Calu3 (cell line): ENCODE measurements at regions not wholly inside any gene's neighbourhood (a gene's known extent, or its start where the extent isn't known, plus 50 kb on each side); places are given as distances from the start of the nearest gene placed in this dataset.

ENCODE experiments used
- BruUV-seq: library from RNA; stranded (reverse); fragments of 400-500 nt; replicated peaks from 2 replicates; lab custom pipeline; 2021; lab: Mats Ljungman, UMichigan
- CTCF ChIA-PET: fragments of 300-600 bp; sonication (Branson Sonifier 250); formaldehyde crosslinking; loops from one replicate; lab custom pipeline; 2022; ENCODE audit warnings: antibody characterized with exemption; lab: Charles Lee
- DNase-seq: peaks from one replicate; pipeline ENCODE4 v3.0.0; 2022
- H3K27ac Mint-ChIP-seq: one replicate; pipeline ENCODE4 v1.8.0; 2022; ENCODE audit warnings: mixed read lengths; ENCODE audit not compliant: unreplicated experiment
- H3K27me3 Mint-ChIP-seq: one replicate; pipeline ENCODE4 v1.8.0; 2022; ENCODE audit warnings: mixed read lengths; ENCODE audit not compliant: unreplicated experiment
- H3K36me3 Mint-ChIP-seq: one replicate; pipeline ENCODE4 v1.8.0; 2022; ENCODE audit warnings: mild to moderate bottlenecking, moderate library complexity, mixed read lengths; ENCODE audit not compliant: insufficient read depth, unreplicated experiment
- H3K4me1 Mint-ChIP-seq: one replicate; pipeline ENCODE4 v1.8.0; 2022; ENCODE audit warnings: mild to moderate bottlenecking, low read depth, mixed read lengths; ENCODE audit not compliant: unreplicated experiment
- H3K4me3 Mint-ChIP-seq: one replicate; pipeline ENCODE4 v1.8.0; 2022; ENCODE audit warnings: mild to moderate bottlenecking, low read depth, moderate library complexity, mixed read lengths; ENCODE audit not compliant: unreplicated experiment
- H3K9me3 Mint-ChIP-seq: one replicate; pipeline ENCODE4 v1.8.0; 2022; ENCODE audit warnings: low read depth, mixed read lengths; ENCODE audit not compliant: unreplicated experiment
- intact Hi-C: fragments of 100-400 bp; cut with micrococcal nuclease; formaldehyde crosslinking; loops from one replicate; pipeline ENCODE4 v1.10.0; 2022; ENCODE audit not compliant: unreplicated experiment
- TF ChIP-seq, protein P1 (sequence below): fragments of 200-600 bp; IDR thresholded peaks from one replicate; pipeline ENCODE4 v1.8.0; 2022; ENCODE audit warnings: antibody characterized with exemption; ENCODE audit not compliant: unreplicated experiment

DNA sequence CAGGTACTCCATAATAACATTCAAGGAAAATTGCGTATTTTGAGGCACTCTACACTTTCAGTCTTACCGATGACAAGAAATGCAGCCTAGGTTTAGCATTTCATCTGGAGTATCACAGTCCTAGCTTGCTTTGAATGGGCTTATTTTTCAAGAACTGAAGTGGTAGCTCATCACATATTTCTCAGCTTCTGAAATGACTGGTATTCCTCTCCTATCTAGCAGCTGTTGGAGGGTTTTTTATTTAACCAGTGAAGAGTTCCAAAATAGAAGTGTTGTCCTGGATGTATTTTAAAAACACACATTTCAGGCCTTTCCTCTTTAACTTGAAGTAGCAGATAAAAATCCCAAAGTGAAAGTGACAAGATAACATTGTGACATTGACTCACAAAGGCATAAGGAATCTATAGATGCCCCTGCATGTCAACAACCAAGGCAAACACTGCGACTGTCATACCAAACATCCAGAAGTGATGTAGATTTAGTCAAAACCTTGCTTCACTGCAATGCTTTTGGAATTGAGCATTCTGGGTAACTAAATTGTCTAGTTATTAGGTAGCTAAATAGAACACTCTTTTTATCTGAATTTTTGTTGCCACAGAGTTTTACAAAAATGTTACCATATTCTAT is 182.2 kb upstream of the FBXO33 start:
- Mint-ChIP-seq H3K27me3 (no peaks in the 10 kb centered on the region), H3K9me3 (no peaks in the 10 kb centered on the region), H3K4me3 (no peak overlapping the region), H3K27ac (no peak overlapping the region), H3K4me1 (no peaks in the 10 kb centered on the region), H3K36me3 (no peaks in the 10 kb centered on the region)
- TF ChIP-seq, protein P1, sequence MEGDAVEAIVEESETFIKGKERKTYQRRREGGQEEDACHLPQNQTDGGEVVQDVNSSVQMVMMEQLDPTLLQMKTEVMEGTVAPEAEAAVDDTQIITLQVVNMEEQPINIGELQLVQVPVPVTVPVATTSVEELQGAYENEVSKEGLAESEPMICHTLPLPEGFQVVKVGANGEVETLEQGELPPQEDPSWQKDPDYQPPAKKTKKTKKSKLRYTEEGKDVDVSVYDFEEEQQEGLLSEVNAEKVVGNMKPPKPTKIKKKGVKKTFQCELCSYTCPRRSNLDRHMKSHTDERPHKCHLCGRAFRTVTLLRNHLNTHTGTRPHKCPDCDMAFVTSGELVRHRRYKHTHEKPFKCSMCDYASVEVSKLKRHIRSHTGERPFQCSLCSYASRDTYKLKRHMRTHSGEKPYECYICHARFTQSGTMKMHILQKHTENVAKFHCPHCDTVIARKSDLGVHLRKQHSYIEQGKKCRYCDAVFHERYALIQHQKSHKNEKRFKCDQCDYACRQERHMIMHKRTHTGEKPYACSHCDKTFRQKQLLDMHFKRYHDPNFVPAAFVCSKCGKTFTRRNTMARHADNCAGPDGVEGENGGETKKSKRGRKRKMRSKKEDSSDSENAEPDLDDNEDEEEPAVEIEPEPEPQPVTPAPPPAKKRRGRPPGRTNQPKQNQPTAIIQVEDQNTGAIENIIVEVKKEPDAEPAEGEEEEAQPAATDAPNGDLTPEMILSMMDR: no peak
- BruUV-seq: no TSS peak
- CTCF ChIA-PET: interaction anchor here (0.6 kb wide), 1 partner anchor 538 kb away, joined by 3 read pairs; no protein-coding TSS in a partner anchor
- no peak for DNase-seq
- intact Hi-C loops: no loop called here

DNA sequence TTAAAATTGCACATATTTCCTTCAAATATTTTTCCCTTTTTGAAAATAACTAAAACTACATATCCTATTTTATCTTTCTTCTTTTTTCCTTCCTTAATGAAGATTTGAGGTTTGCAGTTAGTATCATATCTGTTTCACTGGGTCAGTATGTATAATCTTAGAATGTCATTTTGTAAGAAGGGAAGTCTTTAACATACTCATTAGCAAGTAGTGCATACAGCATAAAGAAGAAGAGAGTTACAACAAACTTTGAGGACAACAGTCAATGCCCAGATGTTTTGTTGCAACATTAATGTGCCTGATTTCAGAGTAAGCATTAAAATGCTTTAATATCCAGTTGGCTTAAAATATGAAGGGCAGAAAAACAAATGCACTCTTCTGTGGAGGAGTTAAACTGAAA is 176.9 kb upstream of the FBXO33 start:
- TF ChIP-seq, protein P1: no peak
- H3K4me3 Mint-ChIP-seq: no peak overlapping the region
- intact Hi-C loops: no loop called here
- BruUV-seq: no TSS peak
- H3K36me3 Mint-ChIP-seq: no peaks in the 10 kb centered on the region
- H3K27me3 Mint-ChIP-seq: no peaks in the 10 kb centered on the region
- no peak overlapping the region for H3K27ac Mint-ChIP-seq
- DNase-seq: no peak
- H3K9me3 Mint-ChIP-seq: no peaks in the 10 kb centered on the region
- no peaks in the 10 kb centered on the region for H3K4me1 Mint-ChIP-seq
- CTCF ChIA-PET: no interaction called here

DNA sequence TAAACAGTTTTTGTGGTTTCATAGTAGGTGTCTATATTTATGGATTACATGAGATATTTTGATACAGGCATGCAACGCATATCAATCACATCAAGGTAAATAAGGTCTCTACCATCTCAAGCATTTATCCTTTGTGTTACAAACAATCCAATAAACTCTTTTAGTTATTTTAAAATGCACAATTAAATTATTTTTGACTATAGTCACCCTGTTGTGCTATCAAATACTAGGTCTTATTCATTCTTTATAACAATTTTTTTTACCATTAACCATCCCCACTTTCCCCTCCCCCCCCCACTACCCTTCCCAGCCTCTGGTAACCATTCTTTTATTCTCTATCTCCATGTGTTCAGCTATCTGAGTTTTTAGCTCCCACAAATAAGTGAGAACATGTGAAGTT is 175.7 kb upstream of the FBXO33 start:
- CTCF ChIA-PET: no interaction called here
- TF ChIP-seq, protein P1: no peak
- BruUV-seq: no TSS peak
- Mint-ChIP-seq H3K36me3 (no peaks in the 10 kb centered on the region), H3K4me3 (no peak overlapping the region), H3K27me3 (no peaks in the 10 kb centered on the region), H3K9me3 (no peaks in the 10 kb centered on the region), H3K27ac (no peak overlapping the region), H3K4me1 (no peaks in the 10 kb centered on the region)
- DNase-seq: no peak
- intact Hi-C loops: no loop called here

DNA sequence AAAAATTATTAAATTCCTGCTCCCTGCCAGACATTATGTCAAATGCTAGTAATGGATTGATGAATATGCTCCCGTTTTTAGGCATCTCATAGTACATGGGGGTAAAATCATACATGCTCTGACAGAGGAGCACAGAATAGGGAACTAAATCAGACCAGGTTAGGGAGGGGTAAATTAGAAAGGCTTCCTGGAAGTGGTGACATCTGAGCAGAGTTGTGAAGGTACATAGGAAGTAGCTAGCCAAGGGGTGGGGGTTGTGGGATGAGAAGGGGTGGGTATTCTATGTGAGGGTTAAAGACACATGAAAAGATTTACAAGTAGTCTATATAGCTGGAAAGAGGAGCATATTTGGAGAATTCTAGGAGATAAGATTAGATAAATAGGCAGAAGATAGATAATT is 171.7 kb upstream of the FBXO33 start:
- CTCF ChIA-PET: no interaction called here
- H3K27ac Mint-ChIP-seq: no peak overlapping the region
- no TSS peak for BruUV-seq
- no peak overlapping the region for H3K4me3 Mint-ChIP-seq
- H3K9me3 Mint-ChIP-seq: peaks cover 7% of the 10 kb centered on the region
- TF ChIP-seq, protein P1: no peak
- H3K4me1 Mint-ChIP-seq: no peaks in the 10 kb centered on the region
- no peak for DNase-seq
- intact Hi-C loops: no loop called here
- no peaks in the 10 kb centered on the region for H3K36me3 Mint-ChIP-seq
- no peaks in the 10 kb centered on the region for H3K27me3 Mint-ChIP-seq
